HepG2 (cell line): ENCODE measurements at regions not wholly inside any gene's neighbourhood (a gene's known extent, or its start where the extent isn't known, plus 50 kb on each side); places are given as distances from the start of the nearest gene placed in this dataset.

Experiments
- GABPA ChIP-seq, 2 experiments: IDR thresholded peaks; 2 replicates each; pipeline ENCODE4 v1.6.1; 2011 to 2016; ENCODE audit warnings: low read depth in 2 of 2, low read length in 1 of 2, missing biosample characterization in 1 of 2, missing genetic modification characterization in 1 of 2
- GPBP1L1 ChIP-seq: sonication (generic); formaldehyde crosslinking; IDR thresholded peaks from 2 replicates; pipeline ENCODE4 v1.5.0; 2020; ENCODE audit warnings: mild to moderate bottlenecking, missing genetic modification reagents
- HES4 ChIP-seq: sonication (generic); formaldehyde crosslinking; IDR thresholded peaks from 2 replicates; pipeline ENCODE4 v1.9.0; 2021; ENCODE audit warnings: mild to moderate bottlenecking, missing genetic modification reagents, borderline replicate concordance
- HMG20A ChIP-seq: IDR thresholded peaks from 2 replicates; pipeline ENCODE4 v1.6.1; 2016; ENCODE audit warnings: borderline replicate concordance
- HMGXB3 ChIP-seq: sonication (generic); formaldehyde crosslinking; IDR thresholded peaks from 2 replicates; pipeline ENCODE4 v1.4.0; 2020; ENCODE audit warnings: missing genetic modification reagents, borderline replicate concordance
- HNRNPUL1 ChIP-seq: fragments of 200-400 bp; formaldehyde crosslinking; IDR thresholded peaks from 2 replicates; pipeline ENCODE4 v1.6.1; 2017; ENCODE audit warnings: low read depth, mild to moderate bottlenecking, low read length, moderate library complexity
- HOXA9 ChIP-seq: sonication (generic); formaldehyde crosslinking; IDR thresholded peaks from 2 replicates; pipeline ENCODE4 v1.8.1; 2022; ENCODE audit warnings: missing genetic modification reagents, mild to moderate bottlenecking, moderate library complexity, borderline replicate concordance
- RELA ChIP-seq: sonication (generic); formaldehyde crosslinking; IDR thresholded peaks from 2 replicates; pipeline ENCODE4 v1.4.0; 2020; ENCODE audit warnings: missing genetic modification reagents
- U2AF2 ChIP-seq: fragments of 200-400 bp; formaldehyde crosslinking; IDR thresholded peaks from 2 replicates; pipeline ENCODE4 v1.6.1; 2017; ENCODE audit warnings: low read depth, mild to moderate bottlenecking, low read length
- ZNF3 ChIP-seq: IDR thresholded peaks from 2 replicates; pipeline ENCODE4 v1.7.0; 2017; ENCODE audit warnings: inconsistent platforms
- ZNF441 ChIP-seq: sonication (generic); formaldehyde crosslinking; IDR thresholded peaks from 2 replicates; pipeline ENCODE4 v1.7.0; 2021; ENCODE audit warnings: missing genetic modification reagents, borderline replicate concordance
- ZNF619 ChIP-seq: sonication (generic); formaldehyde crosslinking; IDR thresholded peaks from 2 replicates; pipeline ENCODE4 v1.4.0; 2020; ENCODE audit warnings: mild to moderate bottlenecking, missing genetic modification reagents
- ZNF660 ChIP-seq: sonication (generic); formaldehyde crosslinking; IDR thresholded peaks from 2 replicates; pipeline ENCODE4 v1.5.1; 2020; ENCODE audit warnings: mild to moderate bottlenecking, low read depth, missing genetic modification reagents, borderline replicate concordance
- ZNF780A ChIP-seq: sonication (generic); formaldehyde crosslinking; IDR thresholded peaks from 2 replicates; pipeline ENCODE4 v1.8.0; 2022; ENCODE audit warnings: mild to moderate bottlenecking, missing genetic modification reagents, moderate library complexity
- ZZZ3 ChIP-seq: sonication (generic); formaldehyde crosslinking; IDR thresholded peaks from 2 replicates; pipeline ENCODE4 v1.4.0; 2020; ENCODE audit warnings: missing genetic modification reagents, mild to moderate bottlenecking, borderline replicate concordance
- TF ChIP-seq, protein P1 (sequence below): sonication (generic); formaldehyde crosslinking; conservative IDR thresholded peaks from 2 replicates; pipeline ENCODE4 v1.5.0; 2020; ENCODE audit warnings: missing genetic modification reagents
- TF ChIP-seq, protein P2 (sequence below): sonication (generic); formaldehyde crosslinking; IDR thresholded peaks from 2 replicates; pipeline ENCODE4 v1.4.0; 2020; ENCODE audit warnings: missing genetic modification reagents

GRCh38 chr2:234691968-234692955 lies 195.4 kb upstream of the ARL4C start (continued):
- TF ChIP-seq, protein P1, sequence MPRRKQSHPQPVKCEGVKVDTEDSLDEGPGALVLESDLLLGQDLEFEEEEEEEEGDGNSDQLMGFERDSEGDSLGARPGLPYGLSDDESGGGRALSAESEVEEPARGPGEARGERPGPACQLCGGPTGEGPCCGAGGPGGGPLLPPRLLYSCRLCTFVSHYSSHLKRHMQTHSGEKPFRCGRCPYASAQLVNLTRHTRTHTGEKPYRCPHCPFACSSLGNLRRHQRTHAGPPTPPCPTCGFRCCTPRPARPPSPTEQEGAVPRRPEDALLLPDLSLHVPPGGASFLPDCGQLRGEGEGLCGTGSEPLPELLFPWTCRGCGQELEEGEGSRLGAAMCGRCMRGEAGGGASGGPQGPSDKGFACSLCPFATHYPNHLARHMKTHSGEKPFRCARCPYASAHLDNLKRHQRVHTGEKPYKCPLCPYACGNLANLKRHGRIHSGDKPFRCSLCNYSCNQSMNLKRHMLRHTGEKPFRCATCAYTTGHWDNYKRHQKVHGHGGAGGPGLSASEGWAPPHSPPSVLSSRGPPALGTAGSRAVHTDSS = no peak
- TF ChIP-seq RELA (CRISPR knock-in tag) = no peak
- TF ChIP-seq ZNF619 (CRISPR knock-in tag) = no peak
- no peak for TF ChIP-seq ZNF780A (CRISPR knock-in tag)
- TF ChIP-seq GPBP1L1 (CRISPR knock-in tag) = no peak
- TF ChIP-seq, protein P2, sequence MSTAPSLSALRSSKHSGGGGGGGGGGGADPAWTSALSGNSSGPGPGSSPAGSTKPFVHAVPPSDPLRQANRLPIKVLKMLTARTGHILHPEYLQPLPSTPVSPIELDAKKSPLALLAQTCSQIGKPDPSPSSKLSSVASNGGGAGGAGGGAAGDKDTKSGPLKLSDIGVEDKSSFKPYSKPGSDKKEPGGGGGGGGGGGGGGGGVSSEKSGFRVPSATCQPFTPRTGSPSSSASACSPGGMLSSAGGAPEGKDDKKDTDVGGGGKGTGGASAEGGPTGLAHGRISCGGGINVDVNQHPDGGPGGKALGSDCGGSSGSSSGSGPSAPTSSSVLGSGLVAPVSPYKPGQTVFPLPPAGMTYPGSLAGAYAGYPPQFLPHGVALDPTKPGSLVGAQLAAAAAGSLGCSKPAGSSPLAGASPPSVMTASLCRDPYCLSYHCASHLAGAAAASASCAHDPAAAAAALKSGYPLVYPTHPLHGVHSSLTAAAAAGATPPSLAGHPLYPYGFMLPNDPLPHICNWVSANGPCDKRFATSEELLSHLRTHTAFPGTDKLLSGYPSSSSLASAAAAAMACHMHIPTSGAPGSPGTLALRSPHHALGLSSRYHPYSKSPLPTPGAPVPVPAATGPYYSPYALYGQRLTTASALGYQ (CRISPR knock-in tag) = peak; percentile 80
- TF ChIP-seq HNRNPUL1 = no peak
- no peak for TF ChIP-seq HMGXB3 (CRISPR knock-in tag)
- no peak for TF ChIP-seq ZNF3
- no peak for TF ChIP-seq GABPA (IDR thresholded peaks at IDR 0.05; ENCODE audit: low read depth, low read length)
- no peak for TF ChIP-seq GABPA (CRISPR knock-in tag; IDR thresholded peaks at IDR 0.05; ENCODE audit: low read depth)
- TF ChIP-seq ZNF441 (CRISPR knock-in tag) = 0 out of 2 replicates have a peak, but pooled peaks have one; percentile 7
- TF ChIP-seq HOXA9 (CRISPR knock-in tag) = no peak
- TF ChIP-seq HES4 (CRISPR knock-in tag) = no peak
- no peak for TF ChIP-seq U2AF2
- no peak for TF ChIP-seq ZZZ3
- peak; percentile 63; the same call in 1 of the 2 replicates for TF ChIP-seq HMG20A (CRISPR knock-in tag)
- TF ChIP-seq ZNF660 = no peak
